ENCODE measurements at regions not wholly inside any gene's neighbourhood (a gene's known extent, or its start where the extent isn't known, plus 50 kb on each side); places are given as distances from the start of the nearest gene placed in this dataset.

DNA sequence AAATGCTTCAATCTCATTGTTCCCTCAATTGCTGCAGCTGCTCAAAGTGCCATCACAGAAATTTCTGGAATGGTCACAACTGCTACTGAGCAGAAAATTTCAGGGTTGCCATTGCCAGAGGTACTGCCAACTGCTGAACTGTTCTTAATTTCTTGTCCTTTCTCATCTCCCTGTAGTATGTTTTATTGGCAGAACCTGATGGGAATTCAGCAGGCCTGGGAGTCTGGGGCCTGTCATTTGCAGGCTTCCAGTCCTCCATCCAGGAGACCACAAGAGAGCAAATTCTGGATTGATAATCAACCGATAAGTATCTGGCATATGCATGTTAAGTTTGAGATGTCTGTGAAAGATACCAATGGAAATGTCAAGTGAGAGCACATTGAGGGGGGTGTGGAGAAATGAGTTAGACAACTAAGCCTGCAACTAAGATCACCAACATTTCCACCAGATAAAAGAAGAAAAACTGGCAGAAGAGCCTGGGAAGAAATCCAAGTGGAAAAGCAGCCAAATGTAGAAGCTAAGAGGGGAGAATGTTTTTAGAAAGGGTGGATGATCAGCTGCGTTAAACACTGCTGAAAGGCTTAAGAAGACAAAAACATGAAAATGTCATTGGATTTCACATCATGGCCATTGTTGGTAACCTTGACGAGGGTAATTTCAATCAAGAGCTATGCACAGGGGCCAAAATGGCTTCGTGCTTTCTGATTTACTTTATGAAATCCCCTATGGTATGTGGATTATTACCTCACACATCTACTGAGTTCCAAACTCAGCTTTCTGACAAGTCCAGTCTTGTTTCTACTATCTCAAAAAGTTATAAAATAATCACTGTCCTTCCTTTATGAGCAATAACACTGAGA is 648.1 kb downstream of the PLPP3 start:
- Histone ChIP-seq H3K36me3 (ENCODE audit: control insufficient read depth in 1 of 2, insufficient read depth in 2 of 2, low read depth in 1 of 2, low read length in 2 of 2) (no peaks in the 10 kb centered on the region), H3K27me3 (ENCODE audit: control insufficient read depth in 1 of 2, insufficient read depth in 1 of 2, low read length in 2 of 2) (no peaks in the 10 kb centered on the region)

GRCh38 chr1:55929652-55930051 is 649.7 kb downstream of the PLPP3 start:
- peak overlapping the region in 1 of 2 experiments; percentile 18 for H3K14ac ChIP-seq (ENCODE audit: low read length in 2 of 2)
- 90% methylated on average over 1 of the region's 1 CpG for WGBS
- no peak overlapping the region for H2BK5ac ChIP-seq (ENCODE audit: low read depth, low read length, poor library complexity, severe bottlenecking)
- H3K4ac ChIP-seq (ENCODE audit: low read depth in 1 of 2, low read length in 2 of 2) = no peak overlapping the region
- H2BK12ac ChIP-seq (ENCODE audit: low read length in 2 of 2) = no peak overlapping the region
- DNase-seq = no peak
- H3K18ac ChIP-seq (ENCODE audit: low read depth in 1 of 2, low read length in 2 of 2) = peak overlapping the region in 1 of 2 experiments; percentile 7
- H3K27ac ChIP-seq (ENCODE audit: low read length, poor library complexity, severe bottlenecking) = no peak overlapping the region
- no peaks in the 10 kb centered on the region for H3K9me3 ChIP-seq (ENCODE audit: control insufficient read depth, low read length)
- H3K36me3 ChIP-seq (ENCODE audit: control insufficient read depth in 1 of 2, insufficient read depth in 2 of 2, low read depth in 1 of 2, low read length in 2 of 2) = no peaks in the 10 kb centered on the region
- no peaks in the 10 kb centered on the region for H3K27me3 ChIP-seq (ENCODE audit: control insufficient read depth in 1 of 2, insufficient read depth in 1 of 2, low read length in 2 of 2)
- no peak overlapping the region for H3K9ac ChIP-seq (ENCODE audit: low read length)
- no peak overlapping the region for H2BK15ac ChIP-seq (ENCODE audit: low read depth, poor library complexity, severe bottlenecking)
- no peaks in the 10 kb centered on the region for H3K4me1 ChIP-seq (ENCODE audit: control insufficient read depth, insufficient read depth, low read depth, low read length)
- H3K4me3 ChIP-seq (ENCODE audit: insufficient read depth in 1 of 2, low read depth in 1 of 2, low read length in 2 of 2) = no peak overlapping the region
- no peak overlapping the region for H2BK120ac ChIP-seq (ENCODE audit: low read depth, low read length)
- H2AFZ ChIP-seq (ENCODE audit: low read depth, low read length) = no peak overlapping the region
- H3K4me2 ChIP-seq (ENCODE audit: low read length, poor library complexity, severe bottlenecking) = no peak overlapping the region
- H2AK5ac ChIP-seq (ENCODE audit: low read length, severe bottlenecking) = no peak overlapping the region
- no peak overlapping the region for H4K91ac ChIP-seq (ENCODE audit: low read length)
- H3K23ac ChIP-seq (ENCODE audit: low read length in 2 of 2) = no peak overlapping the region
- H4K8ac ChIP-seq (ENCODE audit: low read length) = no peak overlapping the region
- no peaks in the 10 kb centered on the region for H3K79me1 ChIP-seq (replicated peaks; ENCODE audit: low read length, poor library complexity, severe bottlenecking)

More for the DNA sequence above, 648.1 kb downstream of the PLPP3 start:
- Histone ChIP-seq H3K23ac (ENCODE audit: low read length in 2 of 2) (no peak overlapping the region), H3K18ac (ENCODE audit: low read depth in 1 of 2, low read length in 2 of 2) (peak overlapping the region in 1 of 2 experiments; percentile 24), H3K4me2 (ENCODE audit: low read length, poor library complexity, severe bottlenecking) (no peak overlapping the region), H3K9me3 (ENCODE audit: control insufficient read depth, low read length) (peaks cover 4% of the 10 kb centered on the region), H3K4me1 (ENCODE audit: control insufficient read depth, insufficient read depth, low read depth, low read length) (no peaks in the 10 kb centered on the region), H2BK12ac (ENCODE audit: low read length in 2 of 2) (no peak overlapping the region), H2AFZ (ENCODE audit: low read depth, low read length) (no peak overlapping the region), H3K27ac (ENCODE audit: low read length, poor library complexity, severe bottlenecking) (no peak overlapping the region), H4K8ac (ENCODE audit: low read length) (no peak overlapping the region), H3K4ac (ENCODE audit: low read depth in 1 of 2, low read length in 2 of 2) (peak overlapping the region in 1 of 2 experiments; percentile 22), H3K4me3 (ENCODE audit: insufficient read depth in 1 of 2, low read depth in 1 of 2, low read length in 2 of 2) (no peak overlapping the region), H2AK5ac (ENCODE audit: low read length, severe bottlenecking) (no peak overlapping the region), H2BK120ac (ENCODE audit: low read depth, low read length) (no peak overlapping the region), H2BK5ac (ENCODE audit: low read depth, low read length, poor library complexity, severe bottlenecking) (no peak overlapping the region), H4K91ac (ENCODE audit: low read length) (no peak overlapping the region), H3K9ac (ENCODE audit: low read length) (peak overlapping the region; percentile 74), H3K14ac (ENCODE audit: low read length in 2 of 2) (no peak overlapping the region), H3K79me1 (replicated peaks; ENCODE audit: low read length, poor library complexity, severe bottlenecking) (no peaks in the 10 kb centered on the region), H2BK15ac (ENCODE audit: low read depth, poor library complexity, severe bottlenecking) (no peak overlapping the region)
- DNase-seq = no peak
- 98% methylated on average over 3 of the region's 4 CpGs for WGBS

- Histone ChIP-seq H3K14ac (ENCODE audit: low read length in 2 of 2) (no peak overlapping the region), H3K4ac (ENCODE audit: low read depth in 1 of 2, low read length in 2 of 2) (no peak overlapping the region), H3K9ac (ENCODE audit: low read length) (peak overlapping the region; percentile 14), H3K27me3 (ENCODE audit: control insufficient read depth in 1 of 2, insufficient read depth in 1 of 2, low read length in 2 of 2) (no peaks in the 10 kb centered on the region), H3K4me3 (ENCODE audit: insufficient read depth in 1 of 2, low read depth in 1 of 2, low read length in 2 of 2) (no peak overlapping the region), H4K8ac (ENCODE audit: low read length) (no peak overlapping the region), H2BK5ac (ENCODE audit: low read depth, low read length, poor library complexity, severe bottlenecking) (no peak overlapping the region), H2AK5ac (ENCODE audit: low read length, severe bottlenecking) (no peak overlapping the region), H2AFZ (ENCODE audit: low read depth, low read length) (no peak overlapping the region), H3K4me1 (ENCODE audit: control insufficient read depth, insufficient read depth, low read depth, low read length) (no peaks in the 10 kb centered on the region), H3K23ac (ENCODE audit: low read length in 2 of 2) (no peak overlapping the region), H3K79me1 (replicated peaks; ENCODE audit: low read length, poor library complexity, severe bottlenecking) (no peaks in the 10 kb centered on the region), H3K36me3 (ENCODE audit: control insufficient read depth in 1 of 2, insufficient read depth in 2 of 2, low read depth in 1 of 2, low read length in 2 of 2) (no peaks in the 10 kb centered on the region), H3K18ac (ENCODE audit: low read depth in 1 of 2, low read length in 2 of 2) (peak overlapping the region in 1 of 2 experiments; percentile 66), H3K27ac (ENCODE audit: low read length, poor library complexity, severe bottlenecking) (no peak overlapping the region), H4K91ac (ENCODE audit: low read length) (no peak overlapping the region), H3K9me3 (ENCODE audit: control insufficient read depth, low read length) (no peaks in the 10 kb centered on the region), H2BK120ac (ENCODE audit: low read depth, low read length) (no peak overlapping the region), H3K4me2 (ENCODE audit: low read length, poor library complexity, severe bottlenecking) (no peak overlapping the region), H2BK12ac (ENCODE audit: low read length in 2 of 2) (no peak overlapping the region), H2BK15ac (ENCODE audit: low read depth, poor library complexity, severe bottlenecking) (no peak overlapping the region)
- WGBS = 100% methylated on average over 2 of the region's 2 CpGs
- DNase-seq = no peak
Measured at GRCh38 chr1:55928576-55928975, 650.8 kb downstream of the PLPP3 start.

DNA sequence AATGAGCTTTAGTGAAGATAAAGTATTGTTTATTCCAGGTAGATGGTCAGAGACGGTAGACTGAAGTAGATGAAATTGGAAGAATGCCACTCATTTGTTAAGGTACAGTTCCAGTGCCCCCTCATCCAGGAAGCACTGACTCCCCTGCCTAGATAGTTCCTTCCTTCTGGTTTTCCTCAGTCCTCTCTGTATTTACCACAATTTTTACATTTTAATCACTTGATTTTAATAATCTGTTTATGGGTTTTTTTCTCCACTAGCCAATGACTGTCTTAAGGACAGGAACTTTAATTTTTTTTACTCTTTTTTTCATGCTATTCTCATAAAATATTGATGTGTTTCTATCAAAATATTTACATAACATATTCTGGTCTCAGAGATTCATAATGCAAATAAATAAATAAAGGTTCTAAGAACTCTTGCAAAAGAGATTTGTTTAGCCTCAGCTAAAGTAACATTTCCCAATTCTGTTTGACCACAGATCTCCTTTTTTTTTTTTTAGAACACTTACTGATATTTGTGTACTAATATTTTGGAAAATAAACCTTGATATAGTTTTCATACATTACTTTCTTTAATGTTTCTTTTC is 651.6 kb downstream of the PLPP3 start:
- no peak overlapping the region for H3K4me3 ChIP-seq (ENCODE audit: insufficient read depth in 1 of 2, low read depth in 1 of 2, low read length in 2 of 2)
- H2AFZ ChIP-seq (ENCODE audit: low read depth, low read length) = no peak overlapping the region
- no peak overlapping the region for H2BK5ac ChIP-seq (ENCODE audit: low read depth, low read length, poor library complexity, severe bottlenecking)
- H2BK120ac ChIP-seq (ENCODE audit: low read depth, low read length) = no peak overlapping the region
- no peak overlapping the region for H3K18ac ChIP-seq (ENCODE audit: low read depth in 1 of 2, low read length in 2 of 2)
- H2BK12ac ChIP-seq (ENCODE audit: low read length in 2 of 2) = no peak overlapping the region
- H3K14ac ChIP-seq (ENCODE audit: low read length in 2 of 2) = no peak overlapping the region
- H3K4me2 ChIP-seq (ENCODE audit: low read length, poor library complexity, severe bottlenecking) = no peak overlapping the region
- no peaks in the 10 kb centered on the region for H3K27me3 ChIP-seq (ENCODE audit: control insufficient read depth in 1 of 2, insufficient read depth in 1 of 2, low read length in 2 of 2)
- peak; percentile 40 for DNase-seq
- no peaks in the 10 kb centered on the region for H3K9me3 ChIP-seq (ENCODE audit: control insufficient read depth, low read length)
- no peak overlapping the region for H3K4ac ChIP-seq (ENCODE audit: low read depth in 1 of 2, low read length in 2 of 2)
- no peaks in the 10 kb centered on the region for H3K4me1 ChIP-seq (ENCODE audit: control insufficient read depth, insufficient read depth, low read depth, low read length)
- no peak overlapping the region for H2AK5ac ChIP-seq (ENCODE audit: low read length, severe bottlenecking)
- no peak overlapping the region for H3K27ac ChIP-seq (ENCODE audit: low read length, poor library complexity, severe bottlenecking)
- no peak overlapping the region for H4K91ac ChIP-seq (ENCODE audit: low read length)
- H3K79me1 ChIP-seq (replicated peaks; ENCODE audit: low read length, poor library complexity, severe bottlenecking) = no peaks in the 10 kb centered on the region
- no peak overlapping the region for H2BK15ac ChIP-seq (ENCODE audit: low read depth, poor library complexity, severe bottlenecking)
- no peak overlapping the region for H3K23ac ChIP-seq (ENCODE audit: low read length in 2 of 2)
- peak overlapping the region; percentile 7 for H3K9ac ChIP-seq (ENCODE audit: low read length)
- 86% methylated on average over 1 of the region's 1 CpG for WGBS
- H4K8ac ChIP-seq (ENCODE audit: low read length) = no peak overlapping the region
- H3K36me3 ChIP-seq (ENCODE audit: control insufficient read depth in 1 of 2, insufficient read depth in 2 of 2, low read depth in 1 of 2, low read length in 2 of 2) = no peaks in the 10 kb centered on the region
